Fibroblast of upper back skin (primary cell): ENCODE measurements at regions not wholly inside any gene's neighbourhood (a gene's known extent, or its start where the extent isn't known, plus 50 kb on each side); places are given as distances from the start of the nearest gene placed in this dataset.

Experiments
- DNase-seq: peaks from one replicate; pipeline ENCODE4 v3.0.0-alpha.2; 2013

- DNase-seq: no peak
Observed at GRCh38 chr10:47195274-47195885, 104.6 kb upstream of the GDF10 start.

GRCh38 chr10:47196691-47197090 is 103.3 kb upstream of the GDF10 start:
- DNase-seq: no peak

GRCh38 chr10:47198221-47198620 is 101.8 kb upstream of the GDF10 start:
- DNase-seq: no peak

GRCh38 chr10:47205192-47205591 is 94.8 kb upstream of the GDF10 start:
- no peak for DNase-seq

GRCh38 chr10:47206449-47207280 is 93.3 kb upstream of the GDF10 start:
- peak; percentile 3 for DNase-seq

GRCh38 chr10:47207281-47207615 is 92.7 kb upstream of the GDF10 start:
- DNase-seq: no peak

GRCh38 chr10:47207894-47208469 is 92.0 kb upstream of the GDF10 start:
- no peak for DNase-seq

GRCh38 chr10:47209466-47209865 is 90.5 kb upstream of the GDF10 start:
- no peak for DNase-seq

- no peak for DNase-seq
Observed at GRCh38 chr10:47214520-47214919, 85.5 kb upstream of the GDF10 start.

GRCh38 chr10:47217113-47217512 is 82.9 kb upstream of the GDF10 start:
- no peak for DNase-seq

GRCh38 chr10:47218803-47219202 is 81.2 kb upstream of the GDF10 start:
- no peak for DNase-seq

GRCh38 chr10:47222461-47222860 is 77.5 kb upstream of the GDF10 start:
- DNase-seq: no peak

GRCh38 chr10:47223236-47223635 is 76.8 kb upstream of the GDF10 start:
- DNase-seq: no peak

GRCh38 chr10:47224546-47225218 is 75.3 kb upstream of the GDF10 start:
- DNase-seq: no peak

- DNase-seq: no peak
Observed at GRCh38 chr10:47225219-47225927, 74.6 kb upstream of the GDF10 start.

GRCh38 chr10:47225928-47226645 is 73.9 kb upstream of the GDF10 start:
- no peak for DNase-seq

GRCh38 chr10:47230482-47230881 is 69.5 kb upstream of the GDF10 start:
- no peak for DNase-seq

- DNase-seq: no peak
Observed at GRCh38 chr10:47230957-47231356, 69.0 kb upstream of the GDF10 start.

- no peak for DNase-seq
Observed at GRCh38 chr10:47231414-47231813, 68.6 kb upstream of the GDF10 start.

- no peak for DNase-seq
Observed at GRCh38 chr10:47233631-47234030, 66.4 kb upstream of the GDF10 start.

GRCh38 chr10:47235484-47235883 is 64.5 kb upstream of the GDF10 start:
- no peak for DNase-seq
